Neural cell (in vitro differentiated cells): ENCODE measurements at regions not wholly inside any gene's neighbourhood (a gene's known extent, or its start where the extent isn't known, plus 50 kb on each side); places are given as distances from the start of the nearest gene placed in this dataset.

Experiments
- EZH2 ChIP-seq: fragments of 200-600, 300-800 bp; shearing (Covaris generic), sonication (generic); IDR thresholded peaks from 2 replicates; pipeline ENCODE4 v1.6.1; 2014; ENCODE audit warnings: antibody characterized with exemption, low read length, borderline replicate concordance, mild to moderate bottlenecking; ENCODE audit not compliant: insufficient read depth, poor library complexity, severe bottlenecking
- TF ChIP-seq, protein P1 (sequence below): fragments of 450-650 bp; IDR thresholded peaks from 2 replicates; pipeline ENCODE4 v1.5.1; 2014; ENCODE audit warnings: antibody characterized with exemption, mild to moderate bottlenecking, moderate library complexity; ENCODE audit not compliant: poor library complexity, severe bottlenecking
- TF ChIP-seq, protein P2 (sequence below): IDR thresholded peaks from 2 replicates; pipeline ENCODE4 v1.6.1; 2012; ENCODE audit warnings: borderline replicate concordance

DNA sequence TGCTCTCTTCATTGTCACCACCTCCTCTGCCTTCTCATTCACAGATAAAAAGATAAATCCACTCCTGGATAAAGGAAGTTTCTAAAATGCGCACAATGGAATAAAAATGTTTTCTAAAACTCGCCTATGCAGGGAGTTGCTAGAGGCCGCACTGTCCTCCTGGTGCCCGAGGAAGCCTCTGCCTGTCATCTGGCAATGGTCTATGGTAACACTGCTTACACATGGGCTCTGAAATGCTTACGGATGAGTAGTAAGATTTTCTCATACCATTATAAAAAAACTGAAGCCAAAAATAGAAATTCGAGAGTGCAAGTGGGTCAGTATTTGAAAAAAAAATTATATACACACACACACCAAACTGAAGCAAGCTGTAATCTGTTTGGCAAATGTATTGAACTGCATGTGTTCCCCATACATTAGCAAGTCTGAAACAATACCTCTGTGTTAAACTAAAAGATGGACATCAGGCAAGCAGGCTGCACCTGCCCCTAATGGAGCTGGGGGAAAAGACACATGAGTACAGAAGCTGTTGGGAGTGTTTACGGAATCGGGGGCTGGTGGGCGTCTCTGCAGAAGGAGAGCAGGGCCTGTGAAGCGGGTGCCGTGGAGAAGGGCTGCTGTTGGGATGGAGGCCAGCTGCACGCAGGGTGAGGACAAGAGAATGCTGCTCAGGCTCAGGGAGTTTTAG, 103.3 kb upstream of the FAT1 start:
- TF ChIP-seq, protein P1, sequence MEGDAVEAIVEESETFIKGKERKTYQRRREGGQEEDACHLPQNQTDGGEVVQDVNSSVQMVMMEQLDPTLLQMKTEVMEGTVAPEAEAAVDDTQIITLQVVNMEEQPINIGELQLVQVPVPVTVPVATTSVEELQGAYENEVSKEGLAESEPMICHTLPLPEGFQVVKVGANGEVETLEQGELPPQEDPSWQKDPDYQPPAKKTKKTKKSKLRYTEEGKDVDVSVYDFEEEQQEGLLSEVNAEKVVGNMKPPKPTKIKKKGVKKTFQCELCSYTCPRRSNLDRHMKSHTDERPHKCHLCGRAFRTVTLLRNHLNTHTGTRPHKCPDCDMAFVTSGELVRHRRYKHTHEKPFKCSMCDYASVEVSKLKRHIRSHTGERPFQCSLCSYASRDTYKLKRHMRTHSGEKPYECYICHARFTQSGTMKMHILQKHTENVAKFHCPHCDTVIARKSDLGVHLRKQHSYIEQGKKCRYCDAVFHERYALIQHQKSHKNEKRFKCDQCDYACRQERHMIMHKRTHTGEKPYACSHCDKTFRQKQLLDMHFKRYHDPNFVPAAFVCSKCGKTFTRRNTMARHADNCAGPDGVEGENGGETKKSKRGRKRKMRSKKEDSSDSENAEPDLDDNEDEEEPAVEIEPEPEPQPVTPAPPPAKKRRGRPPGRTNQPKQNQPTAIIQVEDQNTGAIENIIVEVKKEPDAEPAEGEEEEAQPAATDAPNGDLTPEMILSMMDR = no peak
- TF ChIP-seq, protein P2, sequence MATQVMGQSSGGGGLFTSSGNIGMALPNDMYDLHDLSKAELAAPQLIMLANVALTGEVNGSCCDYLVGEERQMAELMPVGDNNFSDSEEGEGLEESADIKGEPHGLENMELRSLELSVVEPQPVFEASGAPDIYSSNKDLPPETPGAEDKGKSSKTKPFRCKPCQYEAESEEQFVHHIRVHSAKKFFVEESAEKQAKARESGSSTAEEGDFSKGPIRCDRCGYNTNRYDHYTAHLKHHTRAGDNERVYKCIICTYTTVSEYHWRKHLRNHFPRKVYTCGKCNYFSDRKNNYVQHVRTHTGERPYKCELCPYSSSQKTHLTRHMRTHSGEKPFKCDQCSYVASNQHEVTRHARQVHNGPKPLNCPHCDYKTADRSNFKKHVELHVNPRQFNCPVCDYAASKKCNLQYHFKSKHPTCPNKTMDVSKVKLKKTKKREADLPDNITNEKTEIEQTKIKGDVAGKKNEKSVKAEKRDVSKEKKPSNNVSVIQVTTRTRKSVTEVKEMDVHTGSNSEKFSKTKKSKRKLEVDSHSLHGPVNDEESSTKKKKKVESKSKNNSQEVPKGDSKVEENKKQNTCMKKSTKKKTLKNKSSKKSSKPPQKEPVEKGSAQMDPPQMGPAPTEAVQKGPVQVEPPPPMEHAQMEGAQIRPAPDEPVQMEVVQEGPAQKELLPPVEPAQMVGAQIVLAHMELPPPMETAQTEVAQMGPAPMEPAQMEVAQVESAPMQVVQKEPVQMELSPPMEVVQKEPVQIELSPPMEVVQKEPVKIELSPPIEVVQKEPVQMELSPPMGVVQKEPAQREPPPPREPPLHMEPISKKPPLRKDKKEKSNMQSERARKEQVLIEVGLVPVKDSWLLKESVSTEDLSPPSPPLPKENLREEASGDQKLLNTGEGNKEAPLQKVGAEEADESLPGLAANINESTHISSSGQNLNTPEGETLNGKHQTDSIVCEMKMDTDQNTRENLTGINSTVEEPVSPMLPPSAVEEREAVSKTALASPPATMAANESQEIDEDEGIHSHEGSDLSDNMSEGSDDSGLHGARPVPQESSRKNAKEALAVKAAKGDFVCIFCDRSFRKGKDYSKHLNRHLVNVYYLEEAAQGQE = no peak
- no peak for TF ChIP-seq EZH2
